ENCODE measurements at regions not wholly inside any gene's neighbourhood (a gene's known extent, or its start where the extent isn't known, plus 50 kb on each side); places are given as distances from the start of the nearest gene placed in this dataset.

DNA sequence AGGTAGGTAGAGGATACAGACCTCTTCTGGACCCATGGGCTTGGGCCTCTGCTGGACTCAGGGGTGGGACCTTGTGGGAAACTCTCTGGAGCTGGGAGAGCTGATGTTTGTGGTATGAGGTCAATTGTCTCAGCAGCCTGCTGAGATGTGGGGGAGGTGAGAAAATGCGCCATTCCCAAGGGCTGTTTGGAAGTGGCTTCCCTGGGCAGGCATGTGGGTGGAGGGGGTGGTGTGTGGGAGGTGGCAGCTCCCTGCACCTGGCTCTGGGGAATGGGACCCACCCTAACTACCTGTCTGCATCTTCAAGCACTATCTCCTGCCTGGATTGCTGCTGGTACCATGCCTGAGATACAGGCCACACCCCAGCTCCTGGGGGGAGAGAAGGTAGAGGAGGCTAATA lies 97.4 kb upstream of the THY1 start:
- DNase-seq (ENCODE audit: low read depth): no peak

DNA sequence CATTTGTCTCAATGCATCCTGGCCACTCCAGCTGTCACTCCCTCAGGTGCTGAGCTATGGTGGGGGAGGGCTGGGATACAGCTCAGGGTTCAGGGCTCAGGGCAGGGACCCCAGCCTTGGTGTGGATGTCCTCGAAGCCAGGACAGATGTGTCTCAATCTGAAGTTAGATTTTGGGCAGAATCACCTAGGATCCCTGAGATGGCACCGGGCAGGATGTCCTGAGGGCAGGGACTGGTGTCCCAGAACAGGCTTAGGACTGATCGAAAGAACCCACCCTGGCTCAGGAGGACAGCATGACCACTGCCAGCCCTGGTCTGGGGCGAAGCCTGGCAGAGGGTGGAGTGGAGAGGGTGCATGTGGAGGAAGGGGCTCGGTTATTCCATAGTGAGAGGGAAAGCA lies 96.8 kb upstream of the THY1 start:
- DNase-seq (ENCODE audit: low read depth): no peak

DNA sequence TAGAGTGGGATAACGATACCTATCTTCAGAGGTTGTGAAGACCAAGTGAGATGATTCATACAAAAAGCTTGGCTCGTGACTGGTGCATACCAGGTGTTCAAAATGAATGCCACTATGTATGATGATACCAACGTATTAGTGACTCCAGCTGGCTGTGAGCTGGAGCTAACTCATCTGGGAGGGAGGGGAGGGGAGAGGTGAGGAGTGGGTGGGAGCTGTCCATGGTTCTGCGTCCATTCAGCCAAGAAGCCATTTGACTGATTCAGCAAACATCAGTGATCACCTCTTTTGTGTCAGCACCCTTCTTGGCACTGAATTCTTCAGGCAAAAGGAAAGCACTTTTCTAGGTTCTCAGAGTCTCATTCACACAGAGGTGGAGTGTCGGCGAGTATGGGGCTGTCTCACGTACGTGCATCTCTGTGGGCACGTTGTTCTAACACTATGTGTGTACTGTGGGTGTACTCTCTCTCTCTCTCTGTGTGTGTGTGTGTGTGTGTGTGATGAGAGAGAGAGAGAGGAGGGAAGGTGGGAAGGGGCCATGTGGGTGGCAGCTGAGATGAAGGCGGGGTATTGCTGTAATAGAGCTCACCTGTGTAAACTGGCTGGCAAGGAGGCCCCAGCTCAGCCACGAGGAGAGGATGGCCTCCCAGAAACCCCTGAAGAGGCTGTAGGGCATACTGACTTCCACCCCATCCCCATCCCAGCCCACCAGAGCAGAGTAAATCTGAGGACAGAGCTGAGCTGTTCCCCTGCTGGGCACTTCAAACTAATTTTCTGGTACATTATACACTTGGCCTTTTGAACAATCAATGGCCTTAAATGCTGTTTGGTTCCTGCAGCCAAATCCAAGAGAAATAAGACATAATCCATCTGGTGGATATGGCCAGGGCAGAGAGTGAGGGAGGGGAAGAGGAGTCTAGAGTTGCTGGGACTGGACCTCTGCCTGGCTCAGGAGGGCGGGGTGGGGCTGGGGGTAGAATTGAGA lies 96.1 kb upstream of the THY1 start:
- DNase-seq (ENCODE audit: low read depth): peak; percentile 15

DNA sequence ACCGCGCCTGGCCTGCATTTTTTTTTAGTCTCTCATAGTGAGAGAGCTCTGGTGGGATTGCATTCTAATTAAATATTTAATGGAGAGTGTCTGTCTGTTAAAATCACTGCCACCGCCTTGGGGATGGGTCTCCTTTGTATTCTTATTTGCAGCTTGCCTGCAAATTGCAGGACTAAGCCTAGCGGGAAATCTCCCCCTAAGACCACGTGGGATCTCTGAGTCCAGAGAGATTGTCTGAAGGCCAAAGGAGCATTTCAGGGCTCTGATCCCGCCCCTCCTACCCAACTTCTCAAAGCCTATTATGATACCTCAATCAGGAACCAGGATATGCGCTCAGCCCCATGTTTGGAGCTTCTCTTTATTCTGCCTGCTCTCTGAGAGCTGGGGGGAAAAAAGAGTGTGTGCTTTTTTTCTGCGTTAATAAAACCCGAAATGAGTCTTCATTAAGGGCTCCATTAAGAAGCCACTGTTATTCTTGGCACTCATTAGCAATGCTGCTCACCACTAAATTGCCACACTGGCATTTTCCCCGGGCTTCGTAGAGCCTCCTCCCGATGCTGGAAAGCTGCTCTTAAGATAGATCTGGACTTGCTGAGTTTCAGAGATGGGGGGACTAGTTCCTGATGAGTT lies 92.9 kb upstream of the THY1 start:
- no peak for DNase-seq (ENCODE audit: low read depth)

DNA sequence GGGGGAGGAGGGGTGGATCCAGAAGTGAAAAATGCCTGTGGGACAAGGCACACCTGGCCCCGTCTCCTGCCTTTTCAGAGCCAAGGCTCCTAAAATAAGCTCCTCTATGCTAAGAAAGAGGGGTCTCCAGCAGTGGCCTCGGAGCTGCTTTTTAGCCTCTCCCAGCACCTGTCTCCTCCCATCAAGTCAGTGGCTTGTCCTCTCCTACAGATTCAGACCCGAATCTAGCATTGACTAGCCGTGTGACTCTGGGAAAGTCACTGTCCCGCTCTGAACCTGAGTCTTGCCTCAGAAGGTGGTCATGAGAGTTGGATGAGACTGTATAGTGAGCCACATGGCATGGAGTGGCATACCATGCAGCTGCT lies 90.8 kb upstream of the THY1 start:
- DNase-seq (ENCODE audit: low read depth): no peak

DNA sequence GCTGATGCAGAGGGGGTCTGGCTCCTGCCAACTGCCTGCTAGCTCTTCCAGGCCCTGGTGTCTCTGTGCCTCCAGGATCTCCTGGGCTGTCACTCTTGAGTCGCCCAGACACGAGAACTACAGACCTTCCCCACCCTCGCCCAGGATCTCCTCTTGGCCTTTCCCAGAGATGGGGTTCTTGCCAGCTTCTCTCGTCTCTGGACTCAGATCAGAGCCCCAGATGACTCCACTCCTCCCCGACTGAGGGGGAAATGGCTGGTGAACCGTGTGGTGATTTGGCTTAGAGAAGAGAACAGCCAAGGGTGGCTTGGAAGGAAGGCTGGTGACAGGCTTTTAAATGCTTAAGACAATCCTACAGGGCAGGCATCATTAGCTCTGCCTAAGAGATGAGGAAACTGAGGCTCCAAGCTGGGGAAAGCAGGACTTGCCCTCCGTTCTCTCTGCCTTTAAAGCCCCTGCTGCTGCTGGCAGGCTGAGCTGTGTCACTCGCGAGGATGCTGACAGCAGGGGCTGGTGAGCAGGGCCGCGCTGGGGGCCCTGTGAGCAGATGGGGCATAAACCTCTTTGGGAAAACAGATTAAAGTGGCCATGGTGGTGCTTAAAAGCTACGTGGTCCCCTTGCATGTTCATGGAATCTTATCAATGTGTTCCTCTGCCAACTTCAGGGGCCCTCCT lies 90.3 kb upstream of the THY1 start:
- no peak for DNase-seq (ENCODE audit: low read depth)

DNA sequence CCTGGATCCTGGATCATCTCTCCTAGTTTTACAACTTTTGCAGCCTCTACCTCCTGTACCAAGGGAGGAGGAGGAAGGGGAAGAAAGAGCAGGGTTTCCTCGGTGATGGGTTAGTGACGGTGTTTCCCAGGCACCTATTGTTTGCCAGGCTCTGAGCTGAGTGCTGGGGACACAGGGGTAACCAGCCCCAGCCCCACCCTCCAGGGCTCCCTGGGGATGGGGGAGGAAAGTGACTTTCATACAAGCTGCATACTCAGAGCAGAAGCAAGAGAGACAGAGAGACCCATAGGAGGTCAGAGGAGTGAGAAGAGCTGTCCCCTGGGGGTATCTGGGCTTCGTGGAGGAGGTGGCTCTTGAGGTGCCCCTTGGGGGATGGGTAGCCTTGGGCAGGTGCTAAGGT lies 89.4 kb upstream of the THY1 start:
- no peak for DNase-seq (ENCODE audit: low read depth)

DNA sequence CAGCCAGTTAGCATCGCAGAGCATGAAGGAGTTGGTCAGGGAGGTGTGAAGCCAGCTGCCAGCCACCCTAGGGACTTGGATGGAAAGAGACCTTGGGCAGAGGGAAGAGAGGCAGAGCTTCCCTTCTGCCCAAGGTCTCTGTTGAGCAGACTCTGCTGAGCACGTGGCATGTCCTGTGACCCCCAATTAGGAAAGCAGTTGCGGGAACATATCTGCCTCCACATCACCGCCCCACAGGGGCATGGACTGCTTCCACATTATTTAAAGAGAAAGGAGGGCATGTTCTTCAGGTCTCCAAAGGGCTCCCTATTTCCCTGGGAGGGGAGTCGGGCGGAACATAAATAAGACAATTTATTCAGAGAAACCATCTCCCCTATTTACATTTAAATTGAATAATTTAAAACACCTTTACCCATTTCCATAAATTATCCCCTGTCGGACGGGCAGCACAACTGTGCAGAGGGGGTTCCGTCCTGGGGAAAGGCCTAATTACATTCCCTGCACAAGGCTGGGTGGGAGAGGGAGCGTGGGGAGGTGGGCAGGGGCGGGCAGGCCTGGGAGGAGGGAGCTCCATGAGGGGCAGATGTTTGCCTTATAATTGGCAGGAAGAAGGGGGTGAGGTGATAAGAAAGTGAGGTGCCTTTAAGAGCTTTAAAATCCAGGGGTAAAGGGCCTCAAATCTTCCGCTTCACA lies 88.8 kb upstream of the THY1 start:
- DNase-seq (ENCODE audit: low read depth): no peak

DNA sequence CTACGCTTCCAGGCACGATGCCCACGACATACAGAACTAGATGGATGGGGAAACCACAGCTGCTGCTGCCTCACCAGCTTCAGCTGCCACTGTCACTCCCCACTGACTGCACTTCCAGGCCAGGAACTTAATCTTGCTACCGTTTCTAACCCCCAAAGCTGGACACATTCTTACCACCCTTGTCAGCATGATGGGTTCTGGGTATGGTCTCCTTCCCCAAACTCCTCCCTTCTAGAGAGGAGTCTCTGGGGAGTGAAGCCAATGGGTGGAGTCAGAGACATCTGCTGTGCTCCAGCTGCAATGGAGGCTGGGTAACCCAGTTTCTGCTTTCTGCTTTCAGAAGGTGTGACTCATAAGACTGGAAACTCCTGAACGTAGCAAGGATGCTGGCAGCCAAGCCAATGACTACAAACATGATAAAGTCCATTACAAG lies 87.0 kb upstream of the THY1 start:
- peak; percentile 65 for DNase-seq (ENCODE audit: low read depth)

DNA sequence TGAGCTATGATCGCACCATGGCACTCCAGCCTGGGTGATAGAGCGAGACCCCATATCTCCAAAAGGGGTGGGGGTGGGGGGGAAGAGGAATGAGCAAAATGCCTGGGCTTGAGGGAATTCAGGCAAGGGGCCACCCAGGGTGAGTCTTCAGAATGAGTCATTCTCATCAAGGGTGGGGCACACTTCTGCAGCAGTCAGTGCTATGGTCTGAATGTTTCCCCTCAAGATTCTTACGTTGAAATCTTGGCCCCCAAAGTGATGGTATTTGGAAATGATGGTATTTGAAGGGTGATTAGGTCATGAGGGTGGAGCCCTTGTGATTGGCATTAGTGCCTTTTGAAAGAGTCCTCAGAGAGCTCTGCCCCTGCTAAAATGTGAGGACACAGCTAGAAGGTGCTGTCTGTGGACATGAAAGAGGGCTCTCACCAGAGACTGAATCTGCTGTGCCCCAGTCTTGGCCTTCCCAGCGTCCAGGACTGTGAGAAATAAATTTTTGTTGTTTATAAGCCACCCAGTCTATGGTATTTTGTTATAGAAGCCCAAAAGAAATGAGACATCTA lies 86.4 kb upstream of the THY1 start:
- no peak for DNase-seq (ENCODE audit: low read depth)

DNA sequence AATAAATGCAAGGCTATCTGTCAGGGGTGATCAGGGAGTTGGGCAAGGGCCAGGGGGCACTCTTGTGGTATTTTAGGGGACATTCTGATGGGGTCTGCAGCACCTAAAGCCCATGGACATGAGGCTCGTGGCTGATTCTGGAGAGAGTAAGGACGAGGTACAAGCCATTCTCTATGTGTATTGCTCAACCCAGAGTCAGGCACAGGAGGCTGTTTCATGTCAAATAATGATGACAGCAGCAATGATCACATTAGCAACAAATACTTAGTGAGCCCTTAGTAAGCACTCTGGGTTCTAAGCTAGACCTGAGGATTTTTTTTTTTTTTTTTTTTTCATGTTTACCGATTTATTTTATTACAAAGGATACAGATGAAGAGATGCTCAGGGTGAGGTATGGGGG lies 83.5 kb upstream of the THY1 start:
- no peak for DNase-seq (ENCODE audit: low read depth)

DNA sequence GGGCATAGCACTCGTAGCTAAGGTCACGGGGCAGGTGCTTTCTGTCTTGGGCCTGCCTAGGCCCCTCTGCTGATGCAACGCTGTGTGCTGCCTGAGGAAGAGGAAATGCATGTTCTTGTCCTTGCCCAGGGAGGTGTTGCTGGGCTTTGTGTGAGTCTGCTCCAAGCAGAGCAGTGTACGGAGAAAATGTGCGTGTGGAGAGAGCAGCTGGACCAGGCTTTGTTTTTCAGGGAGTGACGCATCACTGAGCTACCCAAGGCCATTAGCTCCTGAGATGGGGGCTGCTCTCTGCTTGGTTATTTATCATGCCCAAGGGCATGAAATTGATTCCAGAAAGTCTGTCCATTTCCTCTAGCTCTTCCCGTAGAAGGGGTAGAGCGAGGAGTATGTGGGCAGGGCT lies 82.9 kb upstream of the THY1 start:
- DNase-seq (ENCODE audit: low read depth): no peak

DNA sequence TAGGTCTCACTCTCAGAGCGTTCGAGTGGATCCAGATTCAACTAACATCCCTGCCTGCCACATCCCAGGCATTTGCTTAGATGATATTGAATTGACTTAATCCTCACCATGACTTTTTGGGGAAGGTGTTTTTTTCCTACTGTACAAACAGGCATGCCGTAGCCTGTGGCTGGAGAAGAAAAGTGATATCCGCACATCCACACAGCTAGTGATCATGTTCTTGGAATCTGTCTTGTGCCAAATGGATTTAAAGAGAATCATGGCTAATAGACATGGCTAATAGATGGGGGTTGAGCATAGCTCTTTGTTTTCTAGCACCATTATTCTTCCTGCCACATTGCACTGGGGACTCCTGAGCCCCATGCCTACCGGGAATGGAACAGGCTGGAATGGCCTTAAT lies 82.1 kb upstream of the THY1 start:
- no peak for DNase-seq (ENCODE audit: low read depth)

DNA sequence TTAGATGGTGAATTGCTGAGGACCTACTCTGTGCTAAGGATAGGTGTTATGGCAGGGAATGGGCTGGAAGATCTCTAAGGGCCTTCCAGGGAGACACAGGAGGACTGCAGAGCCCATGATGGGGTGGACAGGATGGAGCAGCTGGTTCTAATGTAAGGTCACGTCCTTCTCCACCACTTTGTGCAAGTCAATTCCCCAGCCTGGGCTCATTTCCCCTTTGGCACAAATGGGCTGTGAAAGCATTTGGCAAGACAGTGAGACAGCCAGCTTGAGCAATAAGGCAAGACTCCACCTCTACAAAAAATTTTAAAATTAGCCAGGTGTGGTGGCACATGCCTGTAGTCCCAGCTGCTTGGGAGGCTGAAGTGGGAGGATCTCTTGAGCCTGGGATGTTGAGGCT lies 81.4 kb upstream of the THY1 start:
- DNase-seq (ENCODE audit: low read depth): no peak

DNA sequence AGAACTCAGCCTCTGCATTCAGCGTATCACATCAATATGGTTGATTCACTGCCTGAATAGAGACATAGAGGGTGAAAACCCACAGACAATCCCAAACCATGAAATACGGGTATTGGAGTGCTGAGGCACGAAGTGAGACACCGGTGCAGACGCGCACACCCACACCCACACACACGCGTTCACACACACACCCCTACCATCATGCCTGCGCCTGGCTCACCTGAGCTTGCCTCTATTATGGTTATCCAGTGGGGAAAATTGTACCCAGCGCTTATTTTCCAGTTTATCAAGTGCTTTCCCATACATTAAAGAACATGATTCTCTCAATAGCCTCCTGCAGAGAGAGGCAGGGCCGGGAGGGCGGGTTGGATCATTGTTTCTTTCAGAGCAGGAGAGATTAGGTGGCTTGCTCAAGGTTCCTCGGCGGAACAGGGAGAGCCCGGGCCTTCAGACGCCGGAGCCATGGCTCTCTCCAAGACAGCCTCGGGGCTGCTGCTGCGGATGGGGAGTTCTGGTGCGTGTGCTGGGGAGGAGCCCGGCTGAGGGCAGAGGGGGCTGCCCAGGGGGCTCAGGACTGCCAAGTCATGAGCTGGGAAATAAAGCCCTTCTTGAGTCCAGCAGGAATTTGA lies 78.9 kb upstream of the THY1 start:
- no peak for DNase-seq (ENCODE audit: low read depth)

DNA sequence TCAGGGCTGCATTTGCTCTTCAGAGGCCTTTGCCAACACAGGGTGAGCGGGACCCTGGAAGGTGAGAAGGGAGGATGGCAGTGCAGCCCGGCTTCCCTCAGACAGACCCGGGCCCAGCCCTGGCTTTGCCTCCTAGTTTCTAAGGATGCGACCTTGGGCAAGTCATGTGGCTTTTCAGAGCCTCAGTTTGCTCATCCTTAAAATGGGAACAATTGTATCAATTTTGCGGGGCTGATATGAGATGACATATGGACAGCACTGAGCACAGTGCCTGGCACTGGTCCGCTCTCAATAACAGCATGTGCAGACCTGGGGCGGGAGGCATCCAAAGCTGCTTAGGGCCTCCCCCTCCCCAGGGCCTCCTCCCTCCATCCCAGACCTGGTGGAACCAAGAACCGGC lies 74.7 kb upstream of the THY1 start:
- DNase-seq (ENCODE audit: low read depth): no peak

DNA sequence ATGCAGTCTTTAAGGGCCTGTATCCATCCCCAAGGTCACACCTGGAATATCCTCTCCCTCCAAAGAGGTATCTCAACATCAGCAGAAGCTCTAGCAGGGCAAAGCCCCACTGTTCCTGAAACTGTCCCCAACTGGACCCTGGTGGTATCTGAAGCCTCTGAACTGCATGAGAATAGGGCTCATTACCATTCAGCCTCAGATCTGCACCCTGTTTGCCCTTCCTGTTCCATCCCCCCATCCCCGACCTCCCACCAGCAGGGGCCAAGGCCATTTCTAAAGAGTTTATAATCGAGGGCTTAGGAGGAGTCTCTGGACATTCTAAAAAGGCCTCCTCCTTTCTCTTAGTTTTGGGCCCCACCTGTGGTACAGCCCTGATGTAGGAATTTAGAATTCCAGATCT lies 74.0 kb upstream of the THY1 start:
- no peak for DNase-seq (ENCODE audit: low read depth)

DNA sequence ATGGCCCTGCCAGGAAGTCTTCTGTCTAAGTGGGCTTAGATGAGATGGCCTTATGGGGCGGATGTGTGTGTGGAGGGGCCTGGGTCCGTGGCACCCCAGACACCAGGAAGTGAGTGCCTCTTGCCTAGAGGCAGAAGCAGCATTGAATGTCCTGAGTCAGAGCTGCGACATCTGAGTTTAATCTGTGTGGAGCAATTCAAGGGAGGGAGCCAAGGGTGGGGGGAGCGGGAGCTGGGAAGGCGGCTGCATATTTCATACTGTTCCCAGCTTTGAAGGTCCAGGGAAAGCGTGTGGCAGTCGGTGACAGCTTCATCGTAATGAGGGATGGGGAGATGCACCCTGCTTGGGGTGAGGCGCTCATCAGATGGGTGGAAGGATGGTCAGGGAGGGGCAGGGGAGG lies 73.5 kb upstream of the THY1 start:
- no peak for DNase-seq (ENCODE audit: low read depth)

DNA sequence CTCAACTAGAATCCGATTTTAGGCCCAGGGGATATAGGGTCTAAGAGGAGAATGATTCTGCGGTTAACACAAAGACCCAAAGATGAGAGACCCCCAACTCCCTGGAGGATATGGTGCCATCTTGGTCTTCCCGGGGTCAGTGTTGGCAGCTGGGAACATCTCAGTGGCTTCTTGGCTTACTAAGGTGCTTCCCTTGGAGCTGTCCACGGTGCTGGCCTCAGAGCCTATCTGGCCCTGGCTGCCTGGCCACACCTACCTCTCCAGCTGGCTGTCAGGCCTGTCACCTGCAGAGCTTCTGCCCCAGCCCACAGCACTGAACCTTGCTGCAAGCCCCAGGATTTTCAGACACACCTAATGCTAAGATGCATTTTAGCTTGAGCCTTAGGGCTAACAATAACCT lies 70.7 kb upstream of the THY1 start:
- DNase-seq (ENCODE audit: low read depth): no peak

DNA sequence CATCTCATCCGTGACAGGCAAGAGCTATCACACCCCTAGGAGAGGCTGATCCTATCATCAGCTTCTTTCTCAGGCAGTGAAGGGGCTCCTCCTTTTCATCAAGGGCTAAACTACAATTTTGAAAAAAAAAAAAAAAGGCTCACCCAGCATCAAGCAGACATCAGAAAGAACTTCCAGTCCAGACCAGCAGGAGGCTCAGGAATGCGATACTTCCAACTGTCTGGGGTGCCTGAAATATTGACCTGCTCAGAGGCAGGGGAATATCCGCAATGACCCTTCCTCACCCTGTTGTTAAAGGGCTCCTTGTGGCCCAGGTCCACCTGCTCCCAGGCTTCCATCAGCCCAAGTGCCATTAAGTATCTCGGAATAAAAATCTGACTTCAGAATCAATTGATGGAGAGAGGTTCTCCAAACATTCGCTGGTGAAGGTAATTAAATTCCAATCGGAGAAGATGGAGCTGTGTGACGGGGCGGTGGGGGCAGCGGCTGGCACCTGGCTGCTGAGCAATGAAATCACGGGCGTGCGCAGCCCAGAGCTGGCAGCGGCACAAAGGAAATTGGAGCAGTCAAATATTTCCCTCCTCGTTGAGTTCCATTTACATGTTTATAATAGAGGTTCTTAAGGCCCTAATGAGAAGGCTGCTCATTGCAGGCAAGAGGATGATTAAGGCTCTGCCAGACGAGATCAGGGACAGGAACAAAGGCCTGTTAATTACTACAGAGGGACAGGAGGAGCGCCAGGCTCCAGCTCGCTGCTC lies 69.0 kb upstream of the THY1 start:
- DNase-seq (ENCODE audit: low read depth): no peak

Data from non-pigmented ciliary epithelial cell (primary cell).